HL-60 (cell line): ENCODE measurements at regions not wholly inside any gene's neighbourhood (a gene's known extent, or its start where the extent isn't known, plus 50 kb on each side); places are given as distances from the start of the nearest gene placed in this dataset.

Experiments
- CTCF ChIP-seq: IDR thresholded peaks from one replicate; pipeline ENCODE4 v1.5.1; 2011; ENCODE audit warnings: low read length, control low read depth, inconsistent platforms; ENCODE audit not compliant: insufficient read depth
- GABPA ChIP-seq: IDR thresholded peaks from 2 replicates; pipeline ENCODE4 v1.6.1; 2012; ENCODE audit warnings: low read depth
- POLR2AphosphoS5 ChIP-seq: IDR thresholded peaks from 2 replicates; pipeline ENCODE4 v1.6.1; 2012; ENCODE audit warnings: low read depth
- SPI1 ChIP-seq: IDR thresholded peaks from 2 replicates; pipeline ENCODE4 v1.6.1; 2012; ENCODE audit warnings: low read depth, mild to moderate bottlenecking, borderline replicate concordance
- TF ChIP-seq, protein P1 (sequence below): IDR thresholded peaks from 2 replicates; pipeline ENCODE4 v1.6.1; 2012; ENCODE audit warnings: low read depth; ENCODE audit not compliant: insufficient replicate concordance

- TF ChIP-seq CTCF (no peak), POLR2AphosphoS5 (no peak), GABPA (no peak), SPI1 (no peak)
- TF ChIP-seq, protein P1, sequence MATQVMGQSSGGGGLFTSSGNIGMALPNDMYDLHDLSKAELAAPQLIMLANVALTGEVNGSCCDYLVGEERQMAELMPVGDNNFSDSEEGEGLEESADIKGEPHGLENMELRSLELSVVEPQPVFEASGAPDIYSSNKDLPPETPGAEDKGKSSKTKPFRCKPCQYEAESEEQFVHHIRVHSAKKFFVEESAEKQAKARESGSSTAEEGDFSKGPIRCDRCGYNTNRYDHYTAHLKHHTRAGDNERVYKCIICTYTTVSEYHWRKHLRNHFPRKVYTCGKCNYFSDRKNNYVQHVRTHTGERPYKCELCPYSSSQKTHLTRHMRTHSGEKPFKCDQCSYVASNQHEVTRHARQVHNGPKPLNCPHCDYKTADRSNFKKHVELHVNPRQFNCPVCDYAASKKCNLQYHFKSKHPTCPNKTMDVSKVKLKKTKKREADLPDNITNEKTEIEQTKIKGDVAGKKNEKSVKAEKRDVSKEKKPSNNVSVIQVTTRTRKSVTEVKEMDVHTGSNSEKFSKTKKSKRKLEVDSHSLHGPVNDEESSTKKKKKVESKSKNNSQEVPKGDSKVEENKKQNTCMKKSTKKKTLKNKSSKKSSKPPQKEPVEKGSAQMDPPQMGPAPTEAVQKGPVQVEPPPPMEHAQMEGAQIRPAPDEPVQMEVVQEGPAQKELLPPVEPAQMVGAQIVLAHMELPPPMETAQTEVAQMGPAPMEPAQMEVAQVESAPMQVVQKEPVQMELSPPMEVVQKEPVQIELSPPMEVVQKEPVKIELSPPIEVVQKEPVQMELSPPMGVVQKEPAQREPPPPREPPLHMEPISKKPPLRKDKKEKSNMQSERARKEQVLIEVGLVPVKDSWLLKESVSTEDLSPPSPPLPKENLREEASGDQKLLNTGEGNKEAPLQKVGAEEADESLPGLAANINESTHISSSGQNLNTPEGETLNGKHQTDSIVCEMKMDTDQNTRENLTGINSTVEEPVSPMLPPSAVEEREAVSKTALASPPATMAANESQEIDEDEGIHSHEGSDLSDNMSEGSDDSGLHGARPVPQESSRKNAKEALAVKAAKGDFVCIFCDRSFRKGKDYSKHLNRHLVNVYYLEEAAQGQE, result no peak
Observed at GRCh38 chrX:93468075-93468474, 205.3 kb downstream of the NAP1L3 start.
